NCI-H2107 treated with DMSO at 0.1 percent for 48 hours (cell line): ENCODE measurements at regions not wholly inside any gene's neighbourhood (a gene's known extent, or its start where the extent isn't known, plus 50 kb on each side); places are given as distances from the start of the nearest gene placed in this dataset.

Experiments used
- DNase-seq: peaks from one replicate; lab custom pipeline; 2025; ENCODE audit not compliant: unreplicated experiment; lab: John Stamatoyannopoulos, UW

DNA sequence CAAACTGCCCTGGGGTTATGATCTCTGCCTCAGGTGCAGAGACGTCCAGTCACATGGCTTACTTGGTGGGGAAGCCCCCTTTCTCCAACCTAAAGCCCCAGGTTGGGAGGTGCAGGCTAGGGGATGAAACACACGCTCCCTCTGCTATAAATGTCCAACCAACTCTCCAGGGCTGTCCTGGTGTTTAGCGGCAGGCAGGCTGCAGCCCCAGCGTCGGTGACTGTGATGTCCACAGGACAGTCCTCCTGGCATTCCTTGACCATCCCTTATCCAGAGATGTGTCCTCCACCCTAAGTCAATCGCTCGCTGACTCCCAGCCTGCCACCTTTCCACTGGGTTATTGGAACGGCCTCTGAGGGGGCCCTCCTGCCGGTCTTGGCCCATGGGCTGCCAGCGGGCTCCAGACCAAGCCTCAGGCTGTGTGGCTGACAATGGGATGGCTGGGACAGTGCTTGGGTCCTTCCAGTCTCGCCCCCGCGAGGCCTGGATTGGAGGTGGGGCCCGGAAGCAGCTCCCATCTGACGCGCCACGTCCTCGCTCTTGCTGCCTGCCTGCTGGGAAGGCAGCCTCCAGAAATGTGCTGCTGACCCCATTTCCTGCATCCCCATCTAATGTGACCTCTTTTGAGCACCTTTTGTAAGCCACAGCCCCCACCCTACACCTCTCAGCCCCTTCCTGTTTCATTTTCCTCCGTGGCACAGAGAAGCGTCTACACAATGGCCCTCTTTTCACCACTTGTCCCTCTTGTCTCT, 60.8 kb upstream of the ADRA2C start:
- DNase-seq, result no peak

DNA sequence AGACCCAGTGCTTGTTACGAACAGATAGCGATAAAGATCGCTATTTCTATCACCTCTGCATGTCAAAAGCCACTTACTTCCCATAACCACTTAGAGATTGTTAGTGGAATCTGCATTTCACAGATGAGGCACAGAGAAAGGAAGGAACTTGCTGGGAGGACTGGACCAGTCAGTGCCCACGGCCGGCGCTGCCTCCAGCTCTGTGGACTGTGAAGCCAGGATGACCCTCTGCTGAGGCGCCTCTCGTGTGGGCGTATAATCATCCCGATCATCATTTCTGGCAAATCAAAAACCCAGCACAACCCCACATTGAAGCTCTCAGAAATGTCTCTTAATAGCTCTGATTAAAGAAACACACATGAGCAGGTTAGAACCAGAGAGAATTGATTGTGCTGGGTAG, 61.5 kb upstream of the ADRA2C start:
- DNase-seq, result no peak

DNA sequence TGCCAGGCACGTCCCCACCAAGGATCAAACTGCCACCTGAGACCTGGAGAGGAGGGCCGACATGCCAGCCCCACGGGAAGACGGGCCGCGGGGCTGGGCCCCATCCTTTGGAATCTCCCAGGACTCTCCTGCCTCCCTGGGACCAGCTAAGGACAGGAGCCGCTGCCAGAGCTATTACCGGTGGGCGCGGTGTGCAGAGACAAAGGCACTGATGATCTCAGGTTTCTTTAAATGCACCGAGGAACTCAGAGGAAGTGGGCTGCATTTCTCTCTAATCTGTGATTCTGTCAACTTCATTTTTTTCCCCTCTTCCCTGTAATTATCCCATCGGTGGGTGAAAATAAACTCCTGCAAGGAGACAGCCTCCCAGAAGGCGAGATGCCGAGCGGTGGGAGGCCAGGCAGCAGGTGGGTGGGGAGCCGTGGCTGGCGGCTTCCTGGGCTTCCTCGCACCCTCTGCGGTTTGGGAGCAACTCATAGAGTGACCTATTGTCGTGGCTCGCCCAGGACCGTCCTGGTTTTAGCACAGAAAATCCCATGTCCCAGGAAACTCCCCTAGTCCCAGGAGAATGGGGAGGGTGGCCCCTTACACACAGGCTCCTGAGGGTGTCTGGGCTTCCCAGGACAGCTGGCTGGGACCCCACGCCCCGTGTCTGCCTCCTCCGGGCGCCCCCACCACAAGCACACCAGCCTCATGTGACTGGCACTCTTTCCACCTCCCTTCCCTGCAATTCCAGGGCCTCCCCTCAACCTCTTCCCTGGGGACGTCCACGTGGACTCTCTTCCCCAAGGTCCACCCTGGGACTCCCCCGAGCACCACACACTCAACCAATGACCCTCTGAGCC, 62.3 kb upstream of the ADRA2C start:
- no peak for DNase-seq

GRCh38 chr4:3703343-3703676, 62.9 kb upstream of the ADRA2C start:
- no peak for DNase-seq

GRCh38 chr4:3702561-3703221, 63.5 kb upstream of the ADRA2C start:
- no peak for DNase-seq

DNA sequence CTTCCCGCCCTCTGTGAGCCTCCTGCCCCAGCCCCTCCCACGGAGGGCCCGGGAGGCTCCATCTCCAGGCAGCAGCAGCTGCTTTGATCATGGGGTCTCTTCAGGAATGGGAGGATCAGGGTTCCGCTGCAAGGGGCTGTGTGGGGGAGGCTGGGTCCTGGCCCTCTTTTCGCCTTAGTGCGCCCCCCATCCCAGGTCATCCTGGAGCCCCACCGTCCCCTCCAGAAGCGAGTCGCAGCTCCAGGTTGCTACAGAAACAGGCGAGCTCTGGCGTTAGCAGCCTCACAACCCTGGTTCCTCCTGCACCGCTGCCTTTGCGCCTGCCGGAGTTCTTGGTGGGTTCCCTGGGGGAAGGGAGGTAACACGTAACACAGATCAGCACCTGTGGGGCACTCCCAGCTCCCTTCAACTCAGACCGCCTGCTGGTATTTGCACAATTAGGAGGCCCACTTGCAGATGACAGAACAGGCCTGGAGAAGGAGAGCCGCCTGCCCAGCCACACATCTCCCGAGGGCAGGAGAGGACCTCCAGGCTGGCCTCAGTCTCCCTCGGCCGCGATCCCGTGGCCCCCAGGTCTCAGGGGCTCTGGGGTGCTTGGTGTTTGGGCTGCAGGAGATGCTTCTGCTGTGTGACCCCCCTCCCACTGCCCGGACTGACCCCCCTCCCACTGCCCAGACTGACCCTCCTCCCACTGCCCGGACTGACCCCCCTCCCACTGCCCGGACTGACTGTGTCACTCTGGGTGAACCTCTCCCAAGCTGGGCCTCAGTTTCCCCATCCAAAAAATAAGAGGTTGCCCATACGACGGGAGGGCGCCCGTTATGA, 64.2 kb upstream of the ADRA2C start:
- DNase-seq, result no peak

DNA sequence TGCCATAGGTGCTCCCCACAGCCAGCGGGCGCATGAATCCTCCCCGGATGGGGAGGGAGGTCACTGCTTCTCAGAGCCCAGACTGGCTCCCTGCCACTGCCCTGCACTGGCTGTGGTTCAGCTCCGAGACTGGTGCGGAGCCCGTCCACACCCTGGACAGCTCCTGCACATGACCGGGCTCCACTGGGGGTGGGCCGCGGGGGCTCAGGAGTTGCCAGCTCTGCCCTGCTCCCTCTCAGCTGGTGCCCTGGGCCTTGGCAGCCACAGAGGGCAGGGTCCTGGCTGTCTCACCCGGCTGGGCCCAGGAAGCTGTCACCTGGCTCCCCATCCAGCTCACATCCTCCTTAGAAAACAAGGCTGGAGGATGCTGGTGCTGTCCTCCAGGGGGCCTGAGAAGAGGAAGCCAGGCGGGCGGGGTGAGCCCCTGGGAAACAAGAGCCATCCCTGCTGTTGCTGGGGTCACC, 64.9 kb upstream of the ADRA2C start:
- DNase-seq, result no peak

DNA sequence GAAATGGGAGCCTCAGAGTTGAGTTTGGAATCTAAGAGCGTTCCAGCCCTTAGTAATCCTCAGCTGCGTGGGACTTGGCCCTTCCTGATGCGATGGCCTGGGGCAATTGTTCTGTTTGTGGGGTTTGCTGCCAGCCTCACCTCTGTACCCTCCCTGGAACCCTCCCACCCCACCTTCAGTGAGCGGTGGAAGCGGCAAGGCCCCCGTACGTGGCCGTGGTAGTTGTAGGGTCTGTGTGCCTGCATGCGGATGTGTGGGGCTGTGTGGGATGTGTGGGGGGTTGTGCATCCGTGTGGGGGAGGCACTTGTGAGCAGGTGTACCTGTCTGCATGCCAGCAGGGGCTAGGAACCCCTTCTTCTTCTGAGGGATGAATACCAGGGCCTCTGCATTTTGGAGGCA, 65.4 kb upstream of the ADRA2C start:
- no peak for DNase-seq

DNA sequence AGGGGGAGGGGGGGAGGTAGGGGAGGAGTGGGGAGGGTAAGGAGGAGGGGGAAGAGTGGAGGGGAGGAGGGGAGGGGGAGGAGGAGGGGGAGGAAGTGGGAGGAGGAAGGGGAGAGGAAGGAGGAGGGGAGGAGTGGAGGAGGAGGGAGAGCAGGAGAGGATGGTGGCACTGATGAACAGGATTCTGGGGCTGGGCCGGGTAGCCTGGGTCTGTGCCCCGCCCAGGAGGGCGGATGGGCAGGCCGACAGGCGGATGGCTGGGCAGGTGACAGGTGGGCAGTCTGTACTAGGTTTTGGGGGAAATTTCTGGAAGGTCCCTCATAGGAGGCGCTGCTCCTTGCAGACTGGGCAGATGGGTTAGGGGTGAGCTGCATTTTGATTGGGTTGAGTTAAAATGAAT, 66.0 kb upstream of the ADRA2C start:
- no peak for DNase-seq

DNA sequence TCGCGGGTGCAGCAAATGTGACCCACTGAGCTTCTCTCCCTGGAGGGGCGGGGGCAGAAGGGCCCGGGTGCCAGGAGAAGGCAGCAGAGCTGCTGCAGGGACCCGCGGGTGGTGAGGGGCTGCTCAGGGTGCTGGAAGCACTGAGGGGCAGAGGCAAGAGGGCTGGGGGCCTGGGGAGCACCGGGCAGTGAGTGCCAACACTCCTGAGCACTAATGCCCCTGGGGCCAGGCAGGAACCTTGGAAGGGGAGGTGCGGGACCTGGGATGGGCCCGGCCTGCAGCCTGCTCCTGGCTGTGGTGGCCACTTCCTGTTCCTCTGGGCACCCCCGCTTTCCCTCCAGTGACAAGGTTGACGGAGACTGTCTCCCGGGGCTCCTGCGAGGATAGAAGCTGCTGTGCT, 66.5 kb upstream of the ADRA2C start:
- DNase-seq, result no peak

GRCh38 chr4:3699261-3699660, 66.9 kb upstream of the ADRA2C start:
- no peak for DNase-seq

- no peak for DNase-seq
Measured at GRCh38 chr4:3697033-3697432, 69.2 kb upstream of the ADRA2C start.

GRCh38 chr4:3690551-3691152, 75.5 kb upstream of the ADRA2C start:
- no peak for DNase-seq

GRCh38 chr4:3689576-3690550, 76.3 kb upstream of the ADRA2C start:
- no peak for DNase-seq

DNA sequence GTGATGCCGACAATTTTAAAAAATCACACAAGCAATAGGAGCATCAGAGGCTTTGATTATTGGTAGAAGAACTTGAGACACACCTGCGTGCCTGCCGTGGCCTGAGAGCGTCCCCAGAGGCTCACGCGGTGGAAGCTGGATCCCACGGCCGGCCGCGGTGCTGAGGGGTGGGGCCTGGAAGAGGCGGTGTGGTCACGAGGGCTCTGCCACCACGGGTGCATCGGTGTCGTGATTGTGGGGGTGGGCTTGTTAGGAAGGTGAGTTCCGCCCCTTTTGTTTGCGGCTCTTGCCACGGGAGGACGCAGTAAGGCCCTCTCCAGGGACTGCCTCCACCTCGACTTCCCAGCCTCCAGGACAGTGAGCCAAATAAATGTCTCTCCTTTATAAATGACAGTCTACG, 77.2 kb upstream of the ADRA2C start:
- no peak for DNase-seq

GRCh38 chr4:3688018-3688998, 77.9 kb upstream of the ADRA2C start:
- DNase-seq, result no peak

- DNase-seq, result no peak
Measured at GRCh38 chr4:3687538-3687937, 78.6 kb upstream of the ADRA2C start.

DNA sequence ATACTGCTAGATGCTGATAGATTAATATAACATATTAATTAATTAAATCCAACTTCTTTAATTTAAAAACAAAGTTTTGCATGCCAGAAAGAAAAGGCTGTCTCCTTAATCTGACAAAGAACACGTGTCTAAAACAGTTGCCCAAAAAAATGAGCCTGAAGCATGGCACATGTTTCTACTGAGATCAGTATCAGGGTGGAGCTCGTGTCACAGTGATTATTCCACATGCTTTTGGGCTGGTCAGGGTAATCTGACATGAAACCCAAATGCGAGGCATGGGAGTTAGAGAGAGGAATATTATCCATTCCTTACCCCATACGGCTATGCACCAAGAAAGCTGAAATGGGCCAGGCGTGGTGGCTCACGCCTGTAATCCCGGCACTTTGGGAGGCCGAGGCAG, 79.4 kb upstream of the ADRA2C start:
- no peak for DNase-seq
